ENCODE measurements at regions not wholly inside any gene's neighbourhood (a gene's known extent, or its start where the extent isn't known, plus 50 kb on each side); places are given as distances from the start of the nearest gene placed in this dataset.

DNA sequence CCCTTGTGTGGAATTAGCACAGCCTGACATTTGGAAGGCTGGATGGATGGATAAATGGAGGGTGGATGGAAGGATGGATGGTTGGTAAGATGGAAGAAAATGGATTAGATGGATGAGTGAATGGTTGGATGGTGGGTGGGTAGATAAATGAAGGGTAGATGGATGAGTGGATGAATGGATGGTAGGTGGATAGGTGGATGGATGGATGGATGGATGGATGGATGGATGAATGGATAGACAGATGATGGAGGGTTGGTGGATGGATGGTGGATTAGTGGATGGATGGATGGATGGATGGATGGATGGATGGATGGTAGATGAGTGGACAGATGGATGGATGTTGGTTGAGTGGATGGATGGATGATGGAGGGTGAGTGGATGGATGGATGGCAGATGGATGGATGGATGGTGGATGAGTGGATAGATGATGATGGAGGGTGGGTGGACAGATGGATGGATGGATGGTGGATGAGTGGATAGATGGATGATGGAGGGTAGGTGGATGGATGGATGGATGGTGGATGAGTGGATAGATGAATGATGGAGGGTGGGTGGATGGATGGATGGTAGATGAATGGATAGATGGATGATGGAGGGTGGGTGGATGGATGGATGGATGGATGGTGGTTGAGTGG is 175.6 kb upstream of the PPP1R26 start:
- TF ChIP-seq POLR2A (IDR thresholded peaks at IDR 0.05) = no peak
- TF ChIP-seq, protein P1, sequence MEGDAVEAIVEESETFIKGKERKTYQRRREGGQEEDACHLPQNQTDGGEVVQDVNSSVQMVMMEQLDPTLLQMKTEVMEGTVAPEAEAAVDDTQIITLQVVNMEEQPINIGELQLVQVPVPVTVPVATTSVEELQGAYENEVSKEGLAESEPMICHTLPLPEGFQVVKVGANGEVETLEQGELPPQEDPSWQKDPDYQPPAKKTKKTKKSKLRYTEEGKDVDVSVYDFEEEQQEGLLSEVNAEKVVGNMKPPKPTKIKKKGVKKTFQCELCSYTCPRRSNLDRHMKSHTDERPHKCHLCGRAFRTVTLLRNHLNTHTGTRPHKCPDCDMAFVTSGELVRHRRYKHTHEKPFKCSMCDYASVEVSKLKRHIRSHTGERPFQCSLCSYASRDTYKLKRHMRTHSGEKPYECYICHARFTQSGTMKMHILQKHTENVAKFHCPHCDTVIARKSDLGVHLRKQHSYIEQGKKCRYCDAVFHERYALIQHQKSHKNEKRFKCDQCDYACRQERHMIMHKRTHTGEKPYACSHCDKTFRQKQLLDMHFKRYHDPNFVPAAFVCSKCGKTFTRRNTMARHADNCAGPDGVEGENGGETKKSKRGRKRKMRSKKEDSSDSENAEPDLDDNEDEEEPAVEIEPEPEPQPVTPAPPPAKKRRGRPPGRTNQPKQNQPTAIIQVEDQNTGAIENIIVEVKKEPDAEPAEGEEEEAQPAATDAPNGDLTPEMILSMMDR (IDR thresholded peaks at IDR 0.05 in 4 of 5, conservative IDR thresholded peaks at IDR 0.05 in 1 of 5) = no peak
- intact Hi-C loops (cut with DNase I; ENCODE audit: low total_unique reads) (no loop called here), in situ Hi-C loops (cut with MboI; ENCODE audit: low sequenced_read_pairs in 4 of 4) (no loop called here)
- Histone ChIP-seq H3K27ac (no peak overlapping the region), H3K4me3 (no peak overlapping the region), H3K4me1 (peaks cover 0 to 4% of the 10 kb centered on the region in 2 donors), H3K27me3 (peaks cover 49 to 53% (median 52%) of the 10 kb centered on the region in 3 donors), H3K9me3 (no peaks in the 10 kb centered on the region), H3K36me3 (no peaks in the 10 kb centered on the region)
- DNase-seq (no peak), ATAC-seq (no peak)

DNA sequence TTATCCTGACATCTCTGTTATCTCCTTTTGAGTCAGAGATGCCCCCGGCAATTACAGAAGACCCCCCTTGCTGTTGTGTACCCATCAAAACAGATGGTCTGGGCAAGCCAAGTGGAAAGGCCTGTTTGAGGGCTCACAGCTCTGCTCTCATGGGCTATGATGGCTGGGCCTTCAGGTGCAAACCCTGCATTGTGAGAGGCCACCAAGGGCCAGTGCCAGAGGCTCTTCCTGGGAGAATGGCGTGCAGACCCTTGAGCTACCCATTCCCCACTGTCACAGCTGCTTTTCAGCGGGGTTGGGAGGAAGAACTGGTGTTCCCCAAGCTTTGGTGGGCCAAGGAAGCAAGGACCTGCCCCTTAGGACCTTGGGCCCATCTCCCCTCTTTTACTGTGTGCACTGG is 174.7 kb upstream of the PPP1R26 start:
- no peaks in the 10 kb centered on the region for H3K9me3 ChIP-seq
- H3K27ac ChIP-seq = no peak overlapping the region
- no peak for DNase-seq
- in situ Hi-C loops (cut with MboI; ENCODE audit: low sequenced_read_pairs in 4 of 4) (no loop called here), intact Hi-C loops (cut with DNase I; ENCODE audit: low total_unique reads) (no loop called here)
- no peaks in the 10 kb centered on the region for H3K36me3 ChIP-seq
- peaks cover 0 to 4% of the 10 kb centered on the region in 2 donors for H3K4me1 ChIP-seq
- no peak for TF ChIP-seq POLR2A (IDR thresholded peaks at IDR 0.05)
- TF ChIP-seq, protein P1 (IDR thresholded peaks at IDR 0.05 in 4 of 5, conservative IDR thresholded peaks at IDR 0.05 in 1 of 5) = no peak
- peaks cover 44 to 55% (median 48%) of the 10 kb centered on the region in 3 donors for H3K27me3 ChIP-seq
- no peak for ATAC-seq
- no peak overlapping the region for H3K4me3 ChIP-seq

DNA sequence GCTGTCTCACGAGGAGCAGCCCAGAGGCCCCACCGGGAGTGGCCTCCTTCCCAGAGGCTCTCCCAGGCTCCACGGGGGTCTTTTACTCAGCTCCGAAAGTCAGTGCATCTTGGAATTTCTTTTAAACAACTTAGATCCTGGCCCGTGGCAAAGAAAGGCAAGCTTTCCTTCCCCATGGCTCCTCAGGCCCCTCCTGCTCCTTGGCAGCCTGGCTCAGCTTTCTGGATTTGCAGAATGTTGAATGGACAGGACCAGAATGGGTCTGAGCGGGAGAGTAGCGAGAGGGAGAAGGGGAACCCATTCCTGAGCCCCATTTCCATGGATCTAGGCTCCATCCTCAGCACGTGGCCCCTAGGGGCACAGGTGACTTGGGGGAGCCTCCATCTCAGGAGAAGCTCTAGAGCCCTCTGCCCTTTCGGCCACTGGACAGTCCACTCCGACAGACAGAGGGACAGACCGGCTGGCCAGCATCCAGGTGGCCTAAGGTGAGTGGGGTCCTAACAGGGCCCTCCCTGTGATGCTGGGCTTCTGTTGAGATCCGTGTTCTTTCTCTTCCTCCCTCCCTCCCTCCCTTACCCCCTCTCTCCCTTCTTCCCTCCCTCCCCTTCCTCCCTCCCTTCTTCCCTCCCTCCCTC is 173.9 kb upstream of the PPP1R26 start:
- no peak for ATAC-seq
- H3K4me3 ChIP-seq = no peak overlapping the region
- no peaks in the 10 kb centered on the region for H3K9me3 ChIP-seq
- TF ChIP-seq POLR2A (IDR thresholded peaks at IDR 0.05) = no peak
- TF ChIP-seq, protein P1 (IDR thresholded peaks at IDR 0.05 in 4 of 5, conservative IDR thresholded peaks at IDR 0.05 in 1 of 5) = no peak
- no peaks in the 10 kb centered on the region for H3K36me3 ChIP-seq
- peaks cover 36 to 53% (median 47%) of the 10 kb centered on the region in 3 donors for H3K27me3 ChIP-seq
- no peak overlapping the region for H3K27ac ChIP-seq
- H3K4me1 ChIP-seq = peaks cover 0 to 4% of the 10 kb centered on the region in 2 donors
- in situ Hi-C loops (cut with MboI; ENCODE audit: low sequenced_read_pairs in 4 of 4) (no loop called here), intact Hi-C loops (cut with DNase I; ENCODE audit: low total_unique reads) (no loop called here)
- no peak for DNase-seq

DNA sequence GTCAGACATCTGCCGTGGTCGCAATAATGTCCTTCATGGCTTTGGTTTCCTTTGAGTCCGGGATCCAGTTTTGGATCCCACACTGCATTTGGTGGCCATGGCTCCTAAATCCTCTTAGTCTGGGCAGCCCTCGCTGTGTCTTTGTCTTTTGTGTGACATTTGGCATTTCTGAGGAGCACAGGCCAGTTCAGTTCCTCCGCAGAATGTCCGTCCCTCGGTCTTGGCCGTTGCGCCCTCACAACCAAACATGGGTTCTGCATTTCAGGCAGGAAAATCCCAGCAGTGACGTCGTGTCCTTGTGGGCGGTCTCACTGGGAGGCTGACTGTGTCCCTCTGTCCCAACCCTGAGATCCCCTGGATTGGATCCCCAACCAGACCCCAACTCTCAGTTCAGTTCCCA is 172.9 kb upstream of the PPP1R26 start:
- H3K27me3 ChIP-seq = peaks cover 27 to 48% (median 40%) of the 10 kb centered on the region in 3 donors
- ATAC-seq = no peak

More for the DNA sequence above, 172.9 kb upstream of the PPP1R26 start:
- intact Hi-C loops (cut with DNase I; ENCODE audit: low total_unique reads) (no loop called here), in situ Hi-C loops (cut with MboI; ENCODE audit: low sequenced_read_pairs in 4 of 4) (no loop called here)
- DNase-seq = no peak
- H3K4me3 ChIP-seq = no peak overlapping the region
- no peaks in the 10 kb centered on the region for H3K36me3 ChIP-seq
- H3K9me3 ChIP-seq = no peaks in the 10 kb centered on the region
- no peak for TF ChIP-seq POLR2A (IDR thresholded peaks at IDR 0.05)
- TF ChIP-seq, protein P1 (IDR thresholded peaks at IDR 0.05 in 4 of 5, conservative IDR thresholded peaks at IDR 0.05 in 1 of 5) = no peak
- H3K27ac ChIP-seq = no peak overlapping the region
- H3K4me1 ChIP-seq = peaks cover 0 to 4% of the 10 kb centered on the region in 2 donors

Data from gastrocnemius medialis (tissue), 4 donors.